Pancreas (tissue), 10 donors: ENCODE measurements at regions not wholly inside any gene's neighbourhood (a gene's known extent, or its start where the extent isn't known, plus 50 kb on each side); places are given as distances from the start of the nearest gene placed in this dataset.

Experiments
- ATAC-seq, 4 donors: fragments of 200-7000 bp; cut with Tn5 transposase; one replicate each; pipeline versions ENCODE4 v1.8.0 to v1.9.1; 2020; ENCODE audit warnings: mild to moderate bottlenecking in 4 of 4, moderate library complexity in 4 of 4
- DNase-seq, 6 donors: peaks; one replicate each; pipeline ENCODE4 v3.0.0-alpha.2; 2020
- FAIRE-seq: peaks from 2 replicates; lab custom pipeline; 2012; peaks lifted over from hg19 to GRCh38; lab: Jason Lieb, UNC
- H3K27ac ChIP-seq, 4 donors: fragments of 200-600 bp; sonication (generic); 1 replicate in 3 of 4; 2 replicates in 1 of 4; pipeline versions ENCODE4 v1.5.0 to v1.8.0; 2020
- H3K27me3 ChIP-seq, 4 donors: fragments of 200-600 bp; one replicate each; pipeline ENCODE4 v1.8.0; 2021
- H3K36me3 ChIP-seq, 3 donors: fragments of 200-600 bp; sonication (generic) in 1 of 3; one replicate each; pipeline versions ENCODE4 v1.5.0 to v1.8.0; 2020 to 2021
- H3K4me1 ChIP-seq, 3 donors: fragments of 200-600 bp; one replicate each; pipeline ENCODE4 v1.8.0; 2021
- H3K4me3 ChIP-seq, 4 donors: fragments of 200-600 bp; sonication (generic) in 2 of 4; one replicate each; pipeline versions ENCODE4 v1.5.0 to v1.8.0; 2020 to 2021
- H3K9me3 ChIP-seq, 4 donors: fragments of 200-600 bp; one replicate each; pipeline ENCODE4 v1.8.0; 2021
- WGBS, 2 donors: extraction: QIAGEN DNeasy Blood & Tissue Kit; methylation state at CpG; one replicate each; pipeline ENCODE4 v1.1.7; 2013; 5-methylcytosine and 5-hydroxymethylcytosine counted together
- intact Hi-C, 3 donors: fragments of 100-400 bp; cut with DNase I; formaldehyde crosslinking; loops; one replicate each; pipeline versions ENCODE4 v1.11.1 to v1.14.2; 2022
- TF ChIP-seq, protein P1 (sequence below), 4 donors: fragments of 200-600 bp; sonication (generic) in 3 of 4; IDR thresholded peaks; one replicate each; pipeline versions ENCODE4 v1.5.0 to v1.8.0; 2021; ENCODE audit warnings: antibody characterized with exemption in 4 of 4
- donor health status: healthy with polysubstance abuse.
- donor health status: DM: no; HTN: no; CAD: no; lungs with moderate emphysema.
- donor health status: DM: no; HTN: no; CAD: no.
- donor health status: control.
- donor health status: control.
- donor health status: Bipolar disorder and iron deficiency.
- donor health status: DM: yes; HTN: yes; CAD: no.
- donor health status: DM: no; HTN: no; CAD: no.
- donor health status: DM: no; HTN: no; CAD: no.
- donor health status: DM: yes; HTN: yes; CAD: no.

DNA sequence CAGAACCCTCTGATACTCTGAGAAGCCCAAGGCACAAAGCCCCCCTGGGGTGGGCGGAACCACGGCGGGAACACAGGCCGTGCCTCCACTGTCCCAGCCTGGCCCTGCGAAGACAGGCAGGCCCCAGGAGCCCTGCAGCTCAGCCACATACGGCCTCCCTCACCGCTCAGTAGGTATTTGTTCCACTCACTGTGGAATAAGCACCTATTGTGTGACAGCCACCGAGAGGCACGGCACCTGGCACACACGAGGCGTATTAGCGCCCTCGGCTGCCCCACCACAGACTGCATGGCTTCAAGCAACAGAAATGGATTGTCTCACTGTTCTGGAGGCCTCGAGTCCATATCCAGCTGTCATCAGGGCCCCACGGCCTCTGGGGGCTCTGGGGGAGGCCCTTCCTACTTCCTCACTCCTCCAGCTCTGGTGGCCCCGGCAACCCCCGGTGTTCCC, 66.3 kb downstream of the NCOR2 start:
- Histone ChIP-seq H3K4me3 (no peak overlapping the region), H3K9me3 (no peaks in the 10 kb centered on the region), H3K27ac (peak overlapping the region; percentile 49 to 64 (median 58)), H3K4me1 (peaks cover 20 to 32% (median 26%) of the 10 kb centered on the region in 3 donors), H3K27me3 (no peaks in the 10 kb centered on the region), H3K36me3 (no peaks in the 10 kb centered on the region)
- TF ChIP-seq, protein P1, sequence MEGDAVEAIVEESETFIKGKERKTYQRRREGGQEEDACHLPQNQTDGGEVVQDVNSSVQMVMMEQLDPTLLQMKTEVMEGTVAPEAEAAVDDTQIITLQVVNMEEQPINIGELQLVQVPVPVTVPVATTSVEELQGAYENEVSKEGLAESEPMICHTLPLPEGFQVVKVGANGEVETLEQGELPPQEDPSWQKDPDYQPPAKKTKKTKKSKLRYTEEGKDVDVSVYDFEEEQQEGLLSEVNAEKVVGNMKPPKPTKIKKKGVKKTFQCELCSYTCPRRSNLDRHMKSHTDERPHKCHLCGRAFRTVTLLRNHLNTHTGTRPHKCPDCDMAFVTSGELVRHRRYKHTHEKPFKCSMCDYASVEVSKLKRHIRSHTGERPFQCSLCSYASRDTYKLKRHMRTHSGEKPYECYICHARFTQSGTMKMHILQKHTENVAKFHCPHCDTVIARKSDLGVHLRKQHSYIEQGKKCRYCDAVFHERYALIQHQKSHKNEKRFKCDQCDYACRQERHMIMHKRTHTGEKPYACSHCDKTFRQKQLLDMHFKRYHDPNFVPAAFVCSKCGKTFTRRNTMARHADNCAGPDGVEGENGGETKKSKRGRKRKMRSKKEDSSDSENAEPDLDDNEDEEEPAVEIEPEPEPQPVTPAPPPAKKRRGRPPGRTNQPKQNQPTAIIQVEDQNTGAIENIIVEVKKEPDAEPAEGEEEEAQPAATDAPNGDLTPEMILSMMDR (IDR thresholded peaks at IDR 0.05), result no peak
- DNase-seq, result no peak
- intact Hi-C loops, result no loop called here
- ATAC-seq, result no peak
- FAIRE-seq, result no peak
- 79% methylated on average over 13 to 17 of the region's 17 CpGs for WGBS, 2 donors

DNA sequence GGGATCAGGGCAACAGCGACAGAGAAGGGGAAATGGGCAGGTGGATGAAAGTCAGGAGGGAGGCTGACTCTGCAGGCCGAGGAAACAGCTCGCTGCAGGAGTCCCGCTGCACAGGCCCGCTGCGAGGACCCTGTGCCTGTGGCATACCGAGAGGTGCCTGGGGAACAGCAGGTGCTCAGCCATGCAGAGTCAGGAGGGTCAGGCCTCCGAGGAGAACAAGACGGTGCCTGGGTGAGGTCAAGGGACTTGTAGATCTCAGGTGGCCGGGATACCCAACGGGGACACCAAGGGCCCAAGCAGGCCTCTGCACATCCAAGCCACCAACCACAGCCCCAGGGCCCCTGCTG, 67.5 kb downstream of the NCOR2 start:
- Histone ChIP-seq H3K9me3 (no peaks in the 10 kb centered on the region), H3K36me3 (peaks cover 0 to 2% (median 0%) of the 10 kb centered on the region in 3 donors), H3K27me3 (no peaks in the 10 kb centered on the region), H3K4me3 (no peak overlapping the region), H3K27ac (peak overlapping the region; percentile 49 to 64 (median 58)), H3K4me1 (peaks cover 20 to 32% (median 24%) of the 10 kb centered on the region in 3 donors)
- 92 to 98% methylated on average over 11 of the region's 11 CpGs for WGBS, 2 donors
- intact Hi-C loops, result loop anchor here in 1 of 3 donors (10.0 kb wide), 2 partner anchors 115 to 255 kb away; no protein-coding TSS in a partner anchor
- FAIRE-seq, result no peak
- DNase-seq, result no peak
- no peak for ATAC-seq
- TF ChIP-seq, protein P1 (IDR thresholded peaks at IDR 0.05), result no peak

DNA sequence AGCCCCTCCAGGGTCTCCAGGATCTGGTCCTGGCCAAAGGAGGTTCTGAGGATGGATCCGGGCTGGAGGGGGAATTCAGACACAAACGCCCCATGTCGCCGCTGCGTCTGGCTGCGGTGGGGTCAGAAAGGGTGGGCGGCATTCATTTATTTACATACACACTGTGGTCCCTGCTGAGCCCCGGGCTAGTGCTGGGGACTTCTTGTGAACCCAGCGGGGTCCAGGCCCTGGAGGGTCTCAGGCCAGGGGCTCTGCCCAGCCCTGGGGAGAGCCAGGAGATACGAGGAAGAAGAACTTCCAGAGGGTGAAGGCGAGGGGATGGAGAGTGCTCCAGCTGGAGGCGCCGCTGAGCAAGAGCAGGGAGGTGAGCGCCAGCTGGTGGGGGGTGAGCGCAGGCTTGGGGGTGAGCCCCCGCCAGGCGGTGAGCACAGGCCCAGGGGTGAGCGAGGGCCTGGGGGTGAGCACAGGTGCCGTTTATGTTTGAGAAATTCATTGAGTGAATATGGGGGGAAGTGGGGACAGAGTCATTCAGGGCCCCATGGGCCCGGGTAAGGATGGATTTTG, 68.1 kb downstream of the NCOR2 start:
- Histone ChIP-seq H3K4me1 (peaks cover 20 to 32% (median 20%) of the 10 kb centered on the region in 3 donors), H3K36me3 (peaks cover 0 to 5% (median 0%) of the 10 kb centered on the region in 3 donors), H3K4me3 (no peak overlapping the region), H3K27me3 (no peaks in the 10 kb centered on the region), H3K9me3 (no peaks in the 10 kb centered on the region), H3K27ac (peak overlapping the region in 3 of 4 donors; percentile 14 to 63 (median 49))
- TF ChIP-seq, protein P1 (IDR thresholded peaks at IDR 0.05), result no peak
- FAIRE-seq (no peak), DNase-seq (no peak), ATAC-seq (no peak)
- intact Hi-C loops, result loop anchor here in 1 of 3 donors (10.0 kb wide), 2 partner anchors 114 to 256 kb away; no protein-coding TSS in a partner anchor
- 91 to 92% methylated on average over 19 to 20 of the region's 20 CpGs for WGBS, 2 donors

DNA sequence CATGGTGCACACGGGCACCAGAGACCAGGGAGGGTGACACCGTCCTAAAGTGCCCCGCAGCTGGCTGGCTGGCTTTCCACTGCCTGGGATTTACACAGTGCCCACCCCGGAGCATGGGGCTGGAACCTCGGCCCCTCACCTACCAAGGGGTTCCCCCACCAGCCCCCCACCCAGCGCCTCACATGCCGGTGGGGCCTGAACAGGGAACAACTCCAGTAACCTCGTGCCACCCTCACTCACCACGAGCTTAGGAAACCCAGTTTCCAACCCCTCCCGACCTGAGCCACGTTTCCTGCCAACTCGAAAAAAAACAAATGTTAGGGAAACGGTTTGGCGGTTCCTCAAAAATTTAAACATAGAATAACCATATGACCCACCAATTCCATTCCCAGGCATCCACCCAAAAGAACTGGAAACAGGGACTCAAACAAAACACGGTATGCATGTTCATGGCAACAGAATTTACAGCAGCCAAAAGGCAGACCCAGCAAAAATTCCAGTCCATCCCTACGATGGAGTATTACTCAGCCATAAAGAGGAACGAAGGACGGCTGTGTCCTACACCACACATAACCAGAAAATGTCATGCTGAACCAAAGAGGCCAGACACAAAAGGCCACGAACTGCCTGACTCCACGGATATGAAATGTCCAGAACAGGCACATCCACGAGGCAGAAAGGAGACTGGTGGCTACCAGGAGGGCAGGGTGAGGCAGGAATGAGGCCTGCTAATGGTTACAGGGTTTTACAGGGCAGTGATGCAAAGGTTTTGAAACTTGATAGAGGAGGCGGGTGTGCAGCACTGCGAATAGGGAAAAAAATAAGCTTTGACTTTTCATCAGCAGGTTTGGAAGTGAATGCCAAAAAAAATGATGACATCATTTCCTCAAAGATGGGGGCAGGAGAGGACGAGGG, 68.9 kb downstream of the NCOR2 start:
- Histone ChIP-seq H3K9me3 (no peaks in the 10 kb centered on the region), H3K4me3 (no peak overlapping the region), H3K27ac (peak overlapping the region; percentile 32 to 79 (median 65)), H3K4me1 (peaks cover 20 to 32% (median 20%) of the 10 kb centered on the region in 3 donors), H3K27me3 (no peaks in the 10 kb centered on the region), H3K36me3 (peaks cover 0 to 5% (median 0%) of the 10 kb centered on the region in 3 donors)
- TF ChIP-seq, protein P1 (IDR thresholded peaks at IDR 0.05), result no peak
- intact Hi-C loops, result loop anchor here in 1 of 3 donors (10.0 kb wide), 2 partner anchors 114 to 256 kb away; no protein-coding TSS in a partner anchor
- FAIRE-seq (no peak), ATAC-seq (peak in 3 of 4 donors; percentile 16 to 46 (median 37)), DNase-seq (no peak)
- WGBS, 2 donors, result 37% methylated on average over 22 to 24 of the region's 24 CpGs
